ENCODE measurements at regions not wholly inside any gene's neighbourhood (a gene's known extent, or its start where the extent isn't known, plus 50 kb on each side); places are given as distances from the start of the nearest gene placed in this dataset.
A peak's percentile ranks its signal among the peaks of the same experiment; 100 is the strongest.

DNA sequence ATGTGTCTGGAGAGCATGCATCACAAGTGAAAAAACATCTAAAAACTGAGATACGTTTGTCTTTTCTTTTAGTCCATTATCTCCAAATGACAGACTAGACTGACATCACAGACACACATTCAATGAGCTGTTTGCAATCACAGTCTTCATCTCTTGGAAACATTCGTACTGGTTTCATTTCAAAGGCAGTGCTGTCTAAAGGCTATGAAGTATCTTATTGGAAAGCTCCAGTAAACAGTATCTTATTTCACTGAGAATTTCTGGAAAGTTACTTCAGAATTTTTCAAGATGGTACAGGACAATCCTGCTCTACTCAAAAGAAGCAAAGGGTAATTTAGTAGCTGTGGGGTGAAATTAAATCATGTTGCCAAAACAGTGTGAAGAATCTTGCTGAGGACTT is 53.5 kb upstream of the TNFRSF19 start:
- H3K36me3 ChIP-seq (ENCODE audit: control insufficient read depth in 2 of 3, insufficient read depth in 3 of 3, low read length in 3 of 3) = no peaks in the 10 kb centered on the region
- TF ChIP-seq, protein P1, sequence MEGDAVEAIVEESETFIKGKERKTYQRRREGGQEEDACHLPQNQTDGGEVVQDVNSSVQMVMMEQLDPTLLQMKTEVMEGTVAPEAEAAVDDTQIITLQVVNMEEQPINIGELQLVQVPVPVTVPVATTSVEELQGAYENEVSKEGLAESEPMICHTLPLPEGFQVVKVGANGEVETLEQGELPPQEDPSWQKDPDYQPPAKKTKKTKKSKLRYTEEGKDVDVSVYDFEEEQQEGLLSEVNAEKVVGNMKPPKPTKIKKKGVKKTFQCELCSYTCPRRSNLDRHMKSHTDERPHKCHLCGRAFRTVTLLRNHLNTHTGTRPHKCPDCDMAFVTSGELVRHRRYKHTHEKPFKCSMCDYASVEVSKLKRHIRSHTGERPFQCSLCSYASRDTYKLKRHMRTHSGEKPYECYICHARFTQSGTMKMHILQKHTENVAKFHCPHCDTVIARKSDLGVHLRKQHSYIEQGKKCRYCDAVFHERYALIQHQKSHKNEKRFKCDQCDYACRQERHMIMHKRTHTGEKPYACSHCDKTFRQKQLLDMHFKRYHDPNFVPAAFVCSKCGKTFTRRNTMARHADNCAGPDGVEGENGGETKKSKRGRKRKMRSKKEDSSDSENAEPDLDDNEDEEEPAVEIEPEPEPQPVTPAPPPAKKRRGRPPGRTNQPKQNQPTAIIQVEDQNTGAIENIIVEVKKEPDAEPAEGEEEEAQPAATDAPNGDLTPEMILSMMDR (IDR thresholded peaks at IDR 0.05; ENCODE audit: borderline replicate concordance, extremely low read depth, insufficient read depth) = no peak
- H3K4me1 ChIP-seq (ENCODE audit: control insufficient read depth in 2 of 3, insufficient read depth in 2 of 3, low read depth in 1 of 3, low read length in 3 of 3) = no peaks in the 10 kb centered on the region
- H3K4me3 ChIP-seq (ENCODE audit: low read length in 3 of 3) = no peak overlapping the region
- DNase-seq (peak in 2 of 5 donors; percentile 56 to 57), FAIRE-seq (no peak)
- H3K27ac ChIP-seq (ENCODE audit: low read depth in 2 of 2, low read length in 2 of 2) = no peak overlapping the region
- H3K27me3 ChIP-seq (ENCODE audit: control insufficient read depth, insufficient read depth, low read length) = no peaks in the 10 kb centered on the region
- intact Hi-C loops (cut with DNase I) = no loop called here
- H3K9me3 ChIP-seq (ENCODE audit: control insufficient read depth in 2 of 3, insufficient read depth in 1 of 3, low read length in 3 of 3) = no peaks in the 10 kb centered on the region
- no peak overlapping the region for H3K9ac ChIP-seq (ENCODE audit: low read length in 3 of 3)

DNA sequence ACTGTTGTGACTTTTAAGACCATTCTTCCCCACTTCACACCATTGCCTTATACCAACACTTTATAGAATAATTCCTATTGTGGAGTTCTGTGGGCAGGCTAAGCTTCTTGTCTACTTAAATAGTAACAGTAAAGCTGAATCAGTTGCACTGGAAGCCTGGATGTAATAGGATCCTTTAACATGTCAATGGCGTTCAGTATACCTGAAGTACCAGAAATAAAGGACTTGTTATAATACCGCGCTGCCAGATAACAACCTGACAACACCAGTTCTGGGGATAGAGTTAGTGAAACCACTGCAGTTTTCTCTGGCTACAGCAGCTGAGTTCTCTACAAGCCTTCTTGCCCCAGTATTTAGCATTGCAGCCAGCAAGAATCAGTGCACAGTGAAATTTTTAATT is 52.0 kb upstream of the TNFRSF19 start:
- H3K36me3 ChIP-seq (ENCODE audit: control insufficient read depth in 2 of 3, insufficient read depth in 3 of 3, low read length in 3 of 3) = no peaks in the 10 kb centered on the region
- FAIRE-seq = no peak
- intact Hi-C loops (cut with DNase I) = no loop called here

More for the DNA sequence above, 52.0 kb upstream of the TNFRSF19 start:
- no peak overlapping the region for H3K4me3 ChIP-seq (ENCODE audit: low read length in 3 of 3)
- H3K4me1 ChIP-seq (ENCODE audit: control insufficient read depth in 2 of 3, insufficient read depth in 2 of 3, low read depth in 1 of 3, low read length in 3 of 3) = no peaks in the 10 kb centered on the region
- no peak overlapping the region for H3K9ac ChIP-seq (ENCODE audit: low read length in 3 of 3)
- H3K9me3 ChIP-seq (ENCODE audit: control insufficient read depth in 2 of 3, insufficient read depth in 1 of 3, low read length in 3 of 3) = no peaks in the 10 kb centered on the region
- H3K27ac ChIP-seq (ENCODE audit: low read depth in 2 of 2, low read length in 2 of 2) = no peak overlapping the region
- no peaks in the 10 kb centered on the region for H3K27me3 ChIP-seq (ENCODE audit: control insufficient read depth, insufficient read depth, low read length)
- TF ChIP-seq, protein P1 (IDR thresholded peaks at IDR 0.05; ENCODE audit: borderline replicate concordance, extremely low read depth, insufficient read depth) = no peak
- no peak for DNase-seq

Data from kidney (tissue), 13 donors.